Liver (tissue), 8 donors: ENCODE measurements at regions not wholly inside any gene's neighbourhood (a gene's known extent, or its start where the extent isn't known, plus 50 kb on each side); places are given as distances from the start of the nearest gene placed in this dataset.

Experiments
- DNase-seq: peaks from one replicate; pipeline ENCODE4 v3.0.0-alpha.2; 2017; ENCODE audit warnings: low spot score
- H3K27ac ChIP-seq, 2 donors: one replicate each; pipeline ENCODE4 v1.7.0; 2013; ENCODE audit warnings: inconsistent platforms in 2 of 2, low read length in 2 of 2, control low read depth in 1 of 2, low read depth in 1 of 2, mild to moderate bottlenecking in 1 of 2
- H3K27me3 ChIP-seq, 4 donors: one replicate each; pipeline versions ENCODE4 v1.6.1 to v1.7.0; 2013; ENCODE audit warnings: low read length in 3 of 4, inconsistent platforms in 1 of 4, mild to moderate bottlenecking in 1 of 4, moderate library complexity in 1 of 4; ENCODE audit not compliant: control insufficient read depth in 4 of 4, insufficient read depth in 4 of 4
- H3K36me3 ChIP-seq, 4 donors: one replicate each; pipeline versions ENCODE4 v1.6.1 to v1.7.0; 2013; ENCODE audit warnings: low read length in 3 of 4, mild to moderate bottlenecking in 3 of 4, low read depth in 1 of 4, moderate library complexity in 1 of 4; ENCODE audit not compliant: control insufficient read depth in 4 of 4, insufficient read depth in 3 of 4
- H3K4me1 ChIP-seq, 4 donors: one replicate each; pipeline versions ENCODE4 v1.6.1 to v1.7.0; 2013; ENCODE audit warnings: low read length in 3 of 4, mild to moderate bottlenecking in 3 of 4, moderate library complexity in 1 of 4; ENCODE audit not compliant: control insufficient read depth in 4 of 4, insufficient read depth in 4 of 4
- H3K4me3 ChIP-seq, 3 donors: one replicate each; pipeline versions ENCODE4 v1.6.1 to v1.7.0; 2013; ENCODE audit warnings: low read length in 3 of 3, control low read depth in 1 of 3, low read depth in 1 of 3, mild to moderate bottlenecking in 1 of 3
- H3K9ac ChIP-seq, 2 donors: one replicate each; pipeline ENCODE4 v1.7.0; 2013; ENCODE audit warnings: low read length in 2 of 2, mild to moderate bottlenecking in 2 of 2, moderate library complexity in 2 of 2, control low read depth in 1 of 2, low read depth in 1 of 2
- H3K9me3 ChIP-seq, 4 donors: one replicate each; pipeline versions ENCODE4 v1.6.1 to v1.7.0; 2013; ENCODE audit warnings: low read length in 3 of 4; ENCODE audit not compliant: control insufficient read depth in 4 of 4
- EGR1 ChIP-seq, 2 donors: IDR thresholded peaks; 2 replicates each; pipeline ENCODE4 v1.6.1; 2016 to 2018; ENCODE audit warnings: antibody characterized with exemption in 2 of 2, low read depth in 2 of 2
- FOXA1 ChIP-seq: IDR thresholded peaks from 2 replicates; pipeline ENCODE4 v1.6.1; 2016; ENCODE audit warnings: antibody characterized with exemption
- FOXA2 ChIP-seq: IDR thresholded peaks from 2 replicates; pipeline ENCODE4 v1.6.1; 2016; ENCODE audit warnings: antibody characterized with exemption
- GABPA ChIP-seq, 2 donors: IDR thresholded peaks in 1 of 2; conservative IDR thresholded peaks in 1 of 2; 2 replicates each; pipeline ENCODE4 v1.6.1; 2016; ENCODE audit warnings: antibody characterized with exemption in 2 of 2, mild to moderate bottlenecking in 1 of 2, moderate library complexity in 1 of 2
- HNF4A ChIP-seq, 2 donors: conservative IDR thresholded peaks; 2 replicates each; pipeline ENCODE4 v1.6.1; 2016; ENCODE audit warnings: antibody characterized with exemption in 2 of 2, mild to moderate bottlenecking in 2 of 2
- NR2F2 ChIP-seq: IDR thresholded peaks from 2 replicates; pipeline ENCODE4 v1.6.1; 2016; ENCODE audit warnings: antibody characterized with exemption
- RAD21 ChIP-seq, 2 donors: IDR thresholded peaks; 2 replicates each; pipeline ENCODE4 v1.6.1; 2016; ENCODE audit warnings: antibody characterized with exemption in 2 of 2, mild to moderate bottlenecking in 2 of 2
- RXRA ChIP-seq, 2 donors: IDR thresholded peaks; 2 replicates each; pipeline ENCODE4 v1.6.1; 2017 to 2018; ENCODE audit warnings: antibody characterized with exemption in 2 of 2, mild to moderate bottlenecking in 1 of 2
- SP1 ChIP-seq: IDR thresholded peaks from 2 replicates; pipeline ENCODE4 v1.6.1; 2018; ENCODE audit warnings: antibody characterized with exemption, mild to moderate bottlenecking
- TAF1 ChIP-seq: conservative IDR thresholded peaks from 2 replicates; pipeline ENCODE4 v1.6.1; 2016; ENCODE audit warnings: antibody characterized with exemption, mild to moderate bottlenecking
- YY1 ChIP-seq: IDR thresholded peaks from 2 replicates; pipeline ENCODE4 v1.6.1; 2016; ENCODE audit warnings: antibody characterized with exemption, mild to moderate bottlenecking
- WGBS: extraction: QIAGEN DNeasy Blood & Tissue Kit; methylation state at CpG from one replicate; pipeline ENCODE4 v1.1.7; 2013; 5-methylcytosine and 5-hydroxymethylcytosine counted together
- TF ChIP-seq, protein P1 (sequence below): IDR thresholded peaks from 2 replicates; pipeline ENCODE4 v1.6.1; 2016; ENCODE audit warnings: antibody characterized with exemption, mild to moderate bottlenecking
- TF ChIP-seq, protein P2 (sequence below): fragments of 150-350 bp; IDR thresholded peaks from 2 replicates; pipeline ENCODE4 v1.5.1; 2017; ENCODE audit warnings: improper control_type of control experiment, low read depth, low read length; ENCODE audit not compliant: missing input control
- TF ChIP-seq, protein P3 (sequence below): IDR thresholded peaks from 2 replicates; pipeline ENCODE4 v1.6.1; 2016; ENCODE audit warnings: antibody characterized with exemption
- donor health status: healthy.
- donor health status: healthy.
- donor health status: healthy.
- donor health status: healthy.
- donor health status: healthy.

DNA sequence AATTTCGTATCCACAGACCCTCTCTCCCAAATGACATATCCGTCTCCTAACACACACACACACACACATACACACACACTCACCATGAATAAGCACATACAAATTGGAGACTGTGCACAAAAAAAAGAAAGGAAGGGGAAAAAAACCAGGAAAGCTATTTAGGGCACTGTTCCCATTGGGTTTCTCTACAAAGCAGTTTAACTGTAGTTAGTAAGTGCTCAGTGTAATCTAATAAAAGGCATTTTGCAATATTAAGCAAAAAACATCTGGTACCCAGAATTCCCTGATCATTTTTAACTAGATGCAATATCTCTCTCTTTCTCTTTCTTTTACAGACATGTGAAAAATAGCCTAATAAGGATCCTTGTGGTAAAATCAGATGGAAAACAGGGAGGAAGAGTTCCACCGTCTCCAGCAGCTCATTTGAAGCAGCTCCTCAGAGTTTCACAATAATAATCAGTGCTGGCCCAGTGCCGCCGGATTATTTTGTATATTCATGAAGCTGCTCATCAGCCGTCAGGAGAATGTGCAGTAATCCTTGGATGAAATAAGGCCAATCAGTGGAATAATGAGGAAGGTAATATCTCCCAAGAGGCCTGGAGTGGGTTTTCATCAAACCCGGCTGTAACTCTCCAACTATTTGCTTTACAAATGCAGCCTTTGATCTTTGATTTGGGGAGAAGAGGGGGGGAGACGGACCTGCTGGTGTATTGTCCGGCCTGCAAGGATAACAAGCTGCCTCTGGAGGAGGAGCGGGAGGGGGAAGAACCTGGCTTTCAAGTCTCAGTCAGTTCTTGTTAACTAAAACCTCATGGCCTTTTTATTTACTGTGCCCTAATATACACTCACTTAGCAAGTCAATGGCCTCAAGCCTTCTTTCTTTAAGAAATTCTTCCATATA lies 227.6 kb upstream of the SMIM21 start (continued):
- TF ChIP-seq TAF1 = no peak
- TF ChIP-seq HNF4A (conservative IDR thresholded peaks at IDR 0.05) = no peak

DNA sequence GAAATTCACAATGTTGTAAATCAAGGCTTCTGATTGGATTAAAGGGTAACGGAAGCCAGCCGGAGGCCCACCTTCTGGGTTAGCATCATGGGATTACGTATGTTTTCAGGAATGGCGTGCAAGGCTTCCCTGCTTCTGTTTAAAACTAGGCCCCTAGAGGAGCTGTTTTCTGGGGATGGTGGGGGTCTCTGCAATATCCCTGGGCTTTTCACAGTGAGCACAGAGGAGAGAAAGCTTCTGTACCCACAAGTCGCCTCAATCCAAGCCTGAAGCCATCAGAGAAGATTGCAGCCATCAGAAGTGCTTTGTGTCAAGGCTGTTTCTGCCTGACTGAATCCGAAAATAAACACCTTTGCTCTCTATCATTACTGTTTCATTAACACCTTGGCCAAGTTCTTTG lies 226.9 kb upstream of the SMIM21 start:
- Histone ChIP-seq H3K9ac (no peak overlapping the region), H3K27me3 (peaks cover 0 to 5% (median 2%) of the 10 kb centered on the region in 4 donors), H3K4me1 (no peaks in the 10 kb centered on the region), H3K4me3 (no peak overlapping the region), H3K9me3 (no peaks in the 10 kb centered on the region), H3K36me3 (no peaks in the 10 kb centered on the region), H3K27ac (no peak overlapping the region)
- WGBS = 83% methylated on average over 6 of the region's 6 CpGs
- TF ChIP-seq YY1 (no peak), NR2F2 (no peak), GABPA (IDR thresholded peaks at IDR 0.05 in 1 of 2, conservative IDR thresholded peaks at IDR 0.05 in 1 of 2) (no peak), FOXA2 (no peak), FOXA1 (no peak), RAD21 (IDR thresholded peaks at IDR 0.05) (no peak), SP1 (no peak), RXRA (IDR thresholded peaks at IDR 0.05) (no peak)
- TF ChIP-seq, protein P1, sequence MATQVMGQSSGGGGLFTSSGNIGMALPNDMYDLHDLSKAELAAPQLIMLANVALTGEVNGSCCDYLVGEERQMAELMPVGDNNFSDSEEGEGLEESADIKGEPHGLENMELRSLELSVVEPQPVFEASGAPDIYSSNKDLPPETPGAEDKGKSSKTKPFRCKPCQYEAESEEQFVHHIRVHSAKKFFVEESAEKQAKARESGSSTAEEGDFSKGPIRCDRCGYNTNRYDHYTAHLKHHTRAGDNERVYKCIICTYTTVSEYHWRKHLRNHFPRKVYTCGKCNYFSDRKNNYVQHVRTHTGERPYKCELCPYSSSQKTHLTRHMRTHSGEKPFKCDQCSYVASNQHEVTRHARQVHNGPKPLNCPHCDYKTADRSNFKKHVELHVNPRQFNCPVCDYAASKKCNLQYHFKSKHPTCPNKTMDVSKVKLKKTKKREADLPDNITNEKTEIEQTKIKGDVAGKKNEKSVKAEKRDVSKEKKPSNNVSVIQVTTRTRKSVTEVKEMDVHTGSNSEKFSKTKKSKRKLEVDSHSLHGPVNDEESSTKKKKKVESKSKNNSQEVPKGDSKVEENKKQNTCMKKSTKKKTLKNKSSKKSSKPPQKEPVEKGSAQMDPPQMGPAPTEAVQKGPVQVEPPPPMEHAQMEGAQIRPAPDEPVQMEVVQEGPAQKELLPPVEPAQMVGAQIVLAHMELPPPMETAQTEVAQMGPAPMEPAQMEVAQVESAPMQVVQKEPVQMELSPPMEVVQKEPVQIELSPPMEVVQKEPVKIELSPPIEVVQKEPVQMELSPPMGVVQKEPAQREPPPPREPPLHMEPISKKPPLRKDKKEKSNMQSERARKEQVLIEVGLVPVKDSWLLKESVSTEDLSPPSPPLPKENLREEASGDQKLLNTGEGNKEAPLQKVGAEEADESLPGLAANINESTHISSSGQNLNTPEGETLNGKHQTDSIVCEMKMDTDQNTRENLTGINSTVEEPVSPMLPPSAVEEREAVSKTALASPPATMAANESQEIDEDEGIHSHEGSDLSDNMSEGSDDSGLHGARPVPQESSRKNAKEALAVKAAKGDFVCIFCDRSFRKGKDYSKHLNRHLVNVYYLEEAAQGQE = no peak
- TF ChIP-seq, protein P2, sequence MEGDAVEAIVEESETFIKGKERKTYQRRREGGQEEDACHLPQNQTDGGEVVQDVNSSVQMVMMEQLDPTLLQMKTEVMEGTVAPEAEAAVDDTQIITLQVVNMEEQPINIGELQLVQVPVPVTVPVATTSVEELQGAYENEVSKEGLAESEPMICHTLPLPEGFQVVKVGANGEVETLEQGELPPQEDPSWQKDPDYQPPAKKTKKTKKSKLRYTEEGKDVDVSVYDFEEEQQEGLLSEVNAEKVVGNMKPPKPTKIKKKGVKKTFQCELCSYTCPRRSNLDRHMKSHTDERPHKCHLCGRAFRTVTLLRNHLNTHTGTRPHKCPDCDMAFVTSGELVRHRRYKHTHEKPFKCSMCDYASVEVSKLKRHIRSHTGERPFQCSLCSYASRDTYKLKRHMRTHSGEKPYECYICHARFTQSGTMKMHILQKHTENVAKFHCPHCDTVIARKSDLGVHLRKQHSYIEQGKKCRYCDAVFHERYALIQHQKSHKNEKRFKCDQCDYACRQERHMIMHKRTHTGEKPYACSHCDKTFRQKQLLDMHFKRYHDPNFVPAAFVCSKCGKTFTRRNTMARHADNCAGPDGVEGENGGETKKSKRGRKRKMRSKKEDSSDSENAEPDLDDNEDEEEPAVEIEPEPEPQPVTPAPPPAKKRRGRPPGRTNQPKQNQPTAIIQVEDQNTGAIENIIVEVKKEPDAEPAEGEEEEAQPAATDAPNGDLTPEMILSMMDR = no peak
- DNase-seq = no peak

DNA sequence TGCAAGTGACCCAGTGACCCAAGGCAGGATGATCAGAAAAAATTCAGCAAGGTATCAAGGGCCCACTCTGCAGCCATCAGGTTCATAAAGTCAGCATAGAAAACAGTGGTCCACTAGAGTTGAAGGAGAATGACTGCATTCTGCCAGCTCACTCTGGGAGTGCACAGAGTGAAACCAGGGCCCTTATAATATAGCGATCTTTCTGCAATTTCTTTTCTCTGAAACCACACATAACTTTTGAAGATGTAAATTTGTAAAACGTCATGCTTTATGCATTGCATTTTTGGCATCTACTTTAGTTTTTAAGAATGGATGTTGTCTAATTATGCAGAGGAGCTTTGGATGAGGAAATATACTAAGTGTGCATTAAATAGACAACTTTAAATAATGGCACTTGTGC lies 225.0 kb upstream of the SMIM21 start:
- DNase-seq = no peak
- Histone ChIP-seq H3K36me3 (no peaks in the 10 kb centered on the region), H3K4me1 (no peaks in the 10 kb centered on the region), H3K27me3 (peaks cover 0 to 3% (median 1%) of the 10 kb centered on the region in 4 donors), H3K9ac (no peak overlapping the region), H3K4me3 (no peak overlapping the region), H3K9me3 (no peaks in the 10 kb centered on the region), H3K27ac (no peak overlapping the region)
- 67% methylated on average over 2 of the region's 2 CpGs for WGBS
- TF ChIP-seq RXRA (IDR thresholded peaks at IDR 0.05) (no peak), RAD21 (IDR thresholded peaks at IDR 0.05) (no peak), EGR1 (IDR thresholded peaks at IDR 0.05; ENCODE audit: low read depth in 2 of 2) (no peak)
- TF ChIP-seq, protein P1 = no peak
- TF ChIP-seq, protein P3, sequence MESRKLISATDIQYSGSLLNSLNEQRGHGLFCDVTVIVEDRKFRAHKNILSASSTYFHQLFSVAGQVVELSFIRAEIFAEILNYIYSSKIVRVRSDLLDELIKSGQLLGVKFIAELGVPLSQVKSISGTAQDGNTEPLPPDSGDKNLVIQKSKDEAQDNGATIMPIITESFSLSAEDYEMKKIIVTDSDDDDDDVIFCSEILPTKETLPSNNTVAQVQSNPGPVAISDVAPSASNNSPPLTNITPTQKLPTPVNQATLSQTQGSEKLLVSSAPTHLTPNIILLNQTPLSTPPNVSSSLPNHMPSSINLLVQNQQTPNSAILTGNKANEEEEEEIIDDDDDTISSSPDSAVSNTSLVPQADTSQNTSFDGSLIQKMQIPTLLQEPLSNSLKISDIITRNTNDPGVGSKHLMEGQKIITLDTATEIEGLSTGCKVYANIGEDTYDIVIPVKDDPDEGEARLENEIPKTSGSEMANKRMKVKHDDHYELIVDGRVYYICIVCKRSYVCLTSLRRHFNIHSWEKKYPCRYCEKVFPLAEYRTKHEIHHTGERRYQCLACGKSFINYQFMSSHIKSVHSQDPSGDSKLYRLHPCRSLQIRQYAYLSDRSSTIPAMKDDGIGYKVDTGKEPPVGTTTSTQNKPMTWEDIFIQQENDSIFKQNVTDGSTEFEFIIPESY = no peak
